ENCODE measurements at regions not wholly inside any gene's neighbourhood (a gene's known extent, or its start where the extent isn't known, plus 50 kb on each side); places are given as distances from the start of the nearest gene placed in this dataset.

DNA sequence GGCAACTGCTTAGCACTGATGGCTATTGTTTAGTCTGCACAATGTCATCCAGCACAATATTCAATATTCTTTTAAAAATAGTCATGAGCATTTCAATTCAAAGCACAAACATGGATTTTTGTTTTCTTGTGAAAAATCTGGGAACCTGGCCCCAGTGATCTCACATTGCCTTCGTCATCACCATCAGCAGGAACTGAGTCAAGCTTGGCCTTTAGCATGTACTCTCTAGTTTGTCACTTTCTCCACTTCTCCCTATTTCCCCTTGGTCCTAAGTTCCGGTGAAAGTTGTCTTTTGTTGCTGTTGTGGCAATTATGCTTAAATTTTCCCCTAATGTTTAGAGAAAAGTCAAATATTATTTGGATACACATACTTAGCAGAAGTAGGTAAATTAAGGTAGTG, 252.9 kb upstream of the SORCS1 start:
- no peak for DNase-seq (ENCODE audit: low read depth, low spot score)
- Histone ChIP-seq H3K36me3 (ENCODE audit: control insufficient read depth, insufficient read depth, low read length) (no peaks in the 10 kb centered on the region), H3K27ac (ENCODE audit: low read length) (no peak overlapping the region), H3K27me3 (ENCODE audit: control insufficient read depth, insufficient read depth, low read length) (no peaks in the 10 kb centered on the region), H3K4me3 (ENCODE audit: low read length) (no peak overlapping the region), H3K9me3 (ENCODE audit: control insufficient read depth, insufficient read depth, low read length) (no peaks in the 10 kb centered on the region), H3K4me1 (ENCODE audit: control insufficient read depth, insufficient read depth, low read length) (no peaks in the 10 kb centered on the region)
- no CpG with 5 or more reads among the region's 2 CpGs for WGBS (ENCODE audit: insufficient coverage, insufficient read length)

- DNase-seq (ENCODE audit: low read depth, low spot score): no peak
- Histone ChIP-seq H3K4me3 (ENCODE audit: low read length) (no peak overlapping the region), H3K36me3 (ENCODE audit: control insufficient read depth, insufficient read depth, low read length) (no peaks in the 10 kb centered on the region), H3K9me3 (ENCODE audit: control insufficient read depth, insufficient read depth, low read length) (no peaks in the 10 kb centered on the region), H3K27me3 (ENCODE audit: control insufficient read depth, insufficient read depth, low read length) (no peaks in the 10 kb centered on the region), H3K4me1 (ENCODE audit: control insufficient read depth, insufficient read depth, low read length) (no peaks in the 10 kb centered on the region), H3K27ac (ENCODE audit: low read length) (no peak overlapping the region)
- no CpG with 5 or more reads among the region's 2 CpGs for WGBS (ENCODE audit: insufficient coverage, insufficient read length)
Measured at GRCh38 chr10:107415446-107415845, 250.9 kb upstream of the SORCS1 start.

DNA sequence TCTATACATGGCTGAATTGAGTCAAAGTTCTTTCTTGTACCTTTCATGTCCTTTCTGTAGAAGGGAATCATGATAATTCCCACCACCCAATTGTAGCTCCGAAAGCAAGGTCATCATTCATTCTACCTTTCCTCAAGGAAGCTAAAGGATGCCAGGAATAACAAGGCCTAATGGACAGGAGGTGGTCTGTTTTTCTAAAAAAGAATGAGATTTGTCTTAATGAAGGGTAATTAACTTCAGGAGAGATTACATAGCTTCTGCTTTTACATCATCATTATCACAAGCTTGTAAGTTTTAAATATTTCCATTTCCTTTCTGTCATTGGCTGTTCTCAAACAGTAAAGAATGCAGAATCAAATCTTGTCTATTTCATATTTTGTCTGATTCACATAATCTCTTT, 249.5 kb upstream of the SORCS1 start:
- WGBS (ENCODE audit: insufficient coverage, insufficient read length): no CpG with 5 or more reads among the region's 1 CpG

DNA sequence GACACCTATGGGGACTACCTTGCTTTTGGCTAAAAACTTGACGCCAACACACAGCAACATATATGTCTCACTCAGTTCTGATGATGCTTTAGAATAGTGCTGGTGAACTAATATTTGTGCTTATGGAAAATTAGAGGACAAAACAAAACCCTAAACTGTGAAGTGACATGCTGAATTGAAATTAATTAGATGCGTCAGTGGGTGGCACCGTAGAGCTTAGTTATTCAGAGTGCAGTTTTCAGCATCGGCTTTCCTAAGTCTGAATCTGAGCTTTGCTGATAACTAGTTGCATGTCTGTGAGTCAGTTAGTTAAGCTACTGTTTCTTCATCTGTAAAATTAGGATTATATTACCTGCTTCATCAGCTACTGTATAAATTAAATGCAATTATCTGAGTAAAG, 245.0 kb upstream of the SORCS1 start:
- Histone ChIP-seq H3K4me3 (ENCODE audit: low read length) (no peak overlapping the region), H3K9me3 (ENCODE audit: control insufficient read depth, insufficient read depth, low read length) (no peaks in the 10 kb centered on the region), H3K4me1 (ENCODE audit: control insufficient read depth, insufficient read depth, low read length) (no peaks in the 10 kb centered on the region), H3K27ac (ENCODE audit: low read length) (no peak overlapping the region), H3K27me3 (ENCODE audit: control insufficient read depth, insufficient read depth, low read length) (no peaks in the 10 kb centered on the region), H3K36me3 (ENCODE audit: control insufficient read depth, insufficient read depth, low read length) (no peaks in the 10 kb centered on the region)
- DNase-seq (ENCODE audit: low read depth, low spot score): no peak
- no CpG with 5 or more reads among the region's 4 CpGs for WGBS (ENCODE audit: insufficient coverage, insufficient read length)

More for the DNA sequence above, 249.5 kb upstream of the SORCS1 start:
- H3K4me1 ChIP-seq (ENCODE audit: control insufficient read depth, insufficient read depth, low read length): no peaks in the 10 kb centered on the region
- no peaks in the 10 kb centered on the region for H3K9me3 ChIP-seq (ENCODE audit: control insufficient read depth, insufficient read depth, low read length)
- H3K4me3 ChIP-seq (ENCODE audit: low read length): no peak overlapping the region
- H3K27me3 ChIP-seq (ENCODE audit: control insufficient read depth, insufficient read depth, low read length): no peaks in the 10 kb centered on the region
- no peaks in the 10 kb centered on the region for H3K36me3 ChIP-seq (ENCODE audit: control insufficient read depth, insufficient read depth, low read length)
- no peak overlapping the region for H3K27ac ChIP-seq (ENCODE audit: low read length)
- DNase-seq (ENCODE audit: low read depth, low spot score): no peak

DNA sequence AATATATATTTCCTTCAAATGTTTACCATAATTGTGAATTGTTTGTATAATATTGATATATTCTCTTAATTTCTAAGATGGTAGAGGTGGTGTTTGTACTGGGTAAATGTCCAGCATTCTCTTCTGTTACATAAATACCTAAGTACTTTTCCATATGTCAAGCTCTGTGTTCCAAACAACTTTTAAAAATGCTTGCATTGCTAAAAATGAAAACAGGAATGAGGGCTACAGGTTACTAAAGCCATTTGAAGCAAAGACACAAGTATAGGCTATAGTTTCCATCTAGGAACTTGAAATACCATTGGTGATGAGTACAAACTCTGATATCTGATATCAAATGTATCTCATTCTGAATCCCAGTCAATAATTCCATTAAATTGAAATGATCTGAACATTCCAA, 233.6 kb upstream of the SORCS1 start:
- no peaks in the 10 kb centered on the region for H3K27me3 ChIP-seq (ENCODE audit: control insufficient read depth, insufficient read depth, low read length)

GRCh38 chr10:107391901-107392300, 227.4 kb upstream of the SORCS1 start:
- no peaks in the 10 kb centered on the region for H3K27me3 ChIP-seq (ENCODE audit: control insufficient read depth, insufficient read depth, low read length)
- H3K4me3 ChIP-seq (ENCODE audit: low read length): no peak overlapping the region
- H3K4me1 ChIP-seq (ENCODE audit: control insufficient read depth, insufficient read depth, low read length): no peaks in the 10 kb centered on the region
- no CpG with 5 or more reads among the region's 4 CpGs for WGBS (ENCODE audit: insufficient coverage, insufficient read length)
- no peaks in the 10 kb centered on the region for H3K9me3 ChIP-seq (ENCODE audit: control insufficient read depth, insufficient read depth, low read length)
- no peak overlapping the region for H3K27ac ChIP-seq (ENCODE audit: low read length)
- DNase-seq (ENCODE audit: low read depth, low spot score): no peak
- no peaks in the 10 kb centered on the region for H3K36me3 ChIP-seq (ENCODE audit: control insufficient read depth, insufficient read depth, low read length)

More for the DNA sequence above, 233.6 kb upstream of the SORCS1 start:
- no peaks in the 10 kb centered on the region for H3K9me3 ChIP-seq (ENCODE audit: control insufficient read depth, insufficient read depth, low read length)
- H3K4me1 ChIP-seq (ENCODE audit: control insufficient read depth, insufficient read depth, low read length): no peaks in the 10 kb centered on the region
- DNase-seq (ENCODE audit: low read depth, low spot score): no peak
- H3K27ac ChIP-seq (ENCODE audit: low read length): no peak overlapping the region
- no peak overlapping the region for H3K4me3 ChIP-seq (ENCODE audit: low read length)
- H3K36me3 ChIP-seq (ENCODE audit: control insufficient read depth, insufficient read depth, low read length): no peaks in the 10 kb centered on the region

GRCh38 chr10:107390563-107390962, 226.1 kb upstream of the SORCS1 start:
- Histone ChIP-seq H3K9me3 (ENCODE audit: control insufficient read depth, insufficient read depth, low read length) (no peaks in the 10 kb centered on the region), H3K4me1 (ENCODE audit: control insufficient read depth, insufficient read depth, low read length) (no peaks in the 10 kb centered on the region), H3K36me3 (ENCODE audit: control insufficient read depth, insufficient read depth, low read length) (no peaks in the 10 kb centered on the region), H3K4me3 (ENCODE audit: low read length) (no peak overlapping the region), H3K27me3 (ENCODE audit: control insufficient read depth, insufficient read depth, low read length) (no peaks in the 10 kb centered on the region), H3K27ac (ENCODE audit: low read length) (no peak overlapping the region)
- WGBS (ENCODE audit: insufficient coverage, insufficient read length): no CpG with 5 or more reads among the region's 1 CpG
- DNase-seq (ENCODE audit: low read depth, low spot score): no peak

DNA sequence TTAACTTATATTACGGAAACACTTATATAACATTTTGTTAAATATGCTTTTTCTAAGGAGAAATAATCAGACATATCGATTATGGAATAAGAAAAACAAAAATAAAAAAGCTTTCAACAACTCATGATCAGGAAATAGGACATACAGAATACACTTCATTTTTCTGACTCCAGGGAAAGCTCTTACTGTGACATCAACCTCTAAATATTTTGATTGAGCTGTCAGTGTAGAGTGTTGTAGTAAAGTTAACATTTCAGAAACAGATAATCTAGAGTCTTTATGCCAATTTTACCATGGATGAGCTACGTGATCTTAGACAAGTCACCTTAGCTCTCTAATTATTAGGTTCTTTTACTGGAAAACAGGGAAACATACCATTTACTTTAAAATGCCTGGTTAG, 218.9 kb upstream of the SORCS1 start:
- no peaks in the 10 kb centered on the region for H3K9me3 ChIP-seq (ENCODE audit: control insufficient read depth, insufficient read depth, low read length)
- no peak overlapping the region for H3K27ac ChIP-seq (ENCODE audit: low read length)
- no peaks in the 10 kb centered on the region for H3K36me3 ChIP-seq (ENCODE audit: control insufficient read depth, insufficient read depth, low read length)
- no CpG with 5 or more reads among the region's 3 CpGs for WGBS (ENCODE audit: insufficient coverage, insufficient read length)
- no peaks in the 10 kb centered on the region for H3K27me3 ChIP-seq (ENCODE audit: control insufficient read depth, insufficient read depth, low read length)
- H3K4me3 ChIP-seq (ENCODE audit: low read length): no peak overlapping the region
- no peak for DNase-seq (ENCODE audit: low read depth, low spot score)
- H3K4me1 ChIP-seq (ENCODE audit: control insufficient read depth, insufficient read depth, low read length): no peaks in the 10 kb centered on the region

GRCh38 chr10:107379601-107380000, 215.1 kb upstream of the SORCS1 start:
- WGBS (ENCODE audit: insufficient coverage, insufficient read length): no CpG with 5 or more reads among the region's 2 CpGs
- H3K4me3 ChIP-seq (ENCODE audit: low read length): no peak overlapping the region
- no peak for DNase-seq (ENCODE audit: low read depth, low spot score)
- H3K9me3 ChIP-seq (ENCODE audit: control insufficient read depth, insufficient read depth, low read length): no peaks in the 10 kb centered on the region
- no peaks in the 10 kb centered on the region for H3K4me1 ChIP-seq (ENCODE audit: control insufficient read depth, insufficient read depth, low read length)
- no peak overlapping the region for H3K27ac ChIP-seq (ENCODE audit: low read length)
- H3K36me3 ChIP-seq (ENCODE audit: control insufficient read depth, insufficient read depth, low read length): no peaks in the 10 kb centered on the region
- no peaks in the 10 kb centered on the region for H3K27me3 ChIP-seq (ENCODE audit: control insufficient read depth, insufficient read depth, low read length)

- Histone ChIP-seq H3K4me1 (ENCODE audit: control insufficient read depth, insufficient read depth, low read length) (no peaks in the 10 kb centered on the region), H3K27me3 (ENCODE audit: control insufficient read depth, insufficient read depth, low read length) (no peaks in the 10 kb centered on the region), H3K4me3 (ENCODE audit: low read length) (no peak overlapping the region), H3K9me3 (ENCODE audit: control insufficient read depth, insufficient read depth, low read length) (no peaks in the 10 kb centered on the region), H3K36me3 (ENCODE audit: control insufficient read depth, insufficient read depth, low read length) (no peaks in the 10 kb centered on the region), H3K27ac (ENCODE audit: low read length) (no peak overlapping the region)
- no CpG with 5 or more reads among the region's 2 CpGs for WGBS (ENCODE audit: insufficient coverage, insufficient read length)
- DNase-seq (ENCODE audit: low read depth, low spot score): no peak
Measured at GRCh38 chr10:107371801-107372200, 207.3 kb upstream of the SORCS1 start.

DNA sequence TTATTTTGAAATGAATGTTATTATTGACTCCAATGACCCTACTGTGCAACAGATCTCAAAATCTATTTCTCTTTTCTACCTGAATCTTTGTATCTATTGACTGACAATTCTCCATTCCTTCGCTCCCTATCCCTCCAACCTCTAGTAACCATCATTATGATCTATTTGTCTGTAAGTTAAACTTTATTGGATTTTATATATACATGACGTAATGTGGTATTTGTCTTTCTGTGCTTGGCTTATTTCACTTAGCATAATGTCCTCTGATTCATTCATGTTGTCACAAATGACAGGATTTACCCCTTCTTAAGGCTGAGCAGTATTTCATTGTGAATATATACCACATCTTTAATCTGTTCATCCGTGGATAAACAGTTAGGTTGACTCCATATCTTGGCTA, 200.4 kb upstream of the SORCS1 start:
- WGBS (ENCODE audit: insufficient coverage, insufficient read length): no CpG with 5 or more reads among the region's 3 CpGs
- no peaks in the 10 kb centered on the region for H3K9me3 ChIP-seq (ENCODE audit: control insufficient read depth, insufficient read depth, low read length)
- no peak for DNase-seq (ENCODE audit: low read depth, low spot score)
- H3K4me1 ChIP-seq (ENCODE audit: control insufficient read depth, insufficient read depth, low read length): no peaks in the 10 kb centered on the region
- no peaks in the 10 kb centered on the region for H3K36me3 ChIP-seq (ENCODE audit: control insufficient read depth, insufficient read depth, low read length)
- H3K27me3 ChIP-seq (ENCODE audit: control insufficient read depth, insufficient read depth, low read length): no peaks in the 10 kb centered on the region
- no peak overlapping the region for H3K27ac ChIP-seq (ENCODE audit: low read length)
- H3K4me3 ChIP-seq (ENCODE audit: low read length): no peak overlapping the region
